H9 (cell line): ENCODE measurements at regions not wholly inside any gene's neighbourhood (a gene's known extent, or its start where the extent isn't known, plus 50 kb on each side); places are given as distances from the start of the nearest gene placed in this dataset.

Experiments used
- DNase-seq: peaks from one replicate; pipeline ENCODE4 v3.0.0-alpha.2; 2017
- H2AFZ ChIP-seq: one replicate; pipeline ENCODE4 v1.6.1; 2013; ENCODE audit warnings: mild to moderate bottlenecking, low read length, control low read depth, moderate library complexity
- H2AK5ac ChIP-seq: 2 replicates; pipeline ENCODE4 v1.6.1; 2013; ENCODE audit warnings: low read length, control low read depth, mixed read lengths; ENCODE audit not compliant: insufficient read length
- H2BK120ac ChIP-seq: one replicate; pipeline ENCODE4 v1.6.1; 2013; ENCODE audit warnings: low read depth, mild to moderate bottlenecking, low read length, control low read depth, inconsistent platforms; ENCODE audit not compliant: poor library complexity, severe bottlenecking
- H2BK12ac ChIP-seq: 2 replicates; pipeline ENCODE4 v1.6.1; 2013; ENCODE audit warnings: low read length, control low read depth, mixed read lengths, low read depth; ENCODE audit not compliant: insufficient read length
- H2BK15ac ChIP-seq: 2 replicates; pipeline ENCODE4 v1.6.1; 2013; ENCODE audit warnings: low read depth, low read length, control low read depth
- H2BK20ac ChIP-seq: one replicate; pipeline ENCODE4 v1.6.1; 2013; ENCODE audit warnings: low read depth, mild to moderate bottlenecking, low read length, control low read depth, inconsistent platforms; ENCODE audit not compliant: poor library complexity, severe bottlenecking
- H2BK5ac ChIP-seq: 2 replicates; pipeline ENCODE4 v1.6.1; 2013; ENCODE audit warnings: low read length, control low read depth, mixed read lengths; ENCODE audit not compliant: insufficient read length
- H3K14ac ChIP-seq: 2 replicates; pipeline ENCODE4 v1.6.1; 2013; ENCODE audit warnings: low read length, control low read depth; ENCODE audit not compliant: insufficient read depth
- H3K18ac ChIP-seq: 2 replicates; pipeline ENCODE4 v1.6.1; 2013; ENCODE audit warnings: low read depth, mild to moderate bottlenecking, mixed read lengths, low read length, control low read depth; ENCODE audit not compliant: insufficient read length
- H3K23ac ChIP-seq: 2 replicates; pipeline ENCODE4 v1.6.1; 2013; ENCODE audit warnings: low read length, control low read depth, mixed read lengths, low read depth; ENCODE audit not compliant: insufficient read length
- H3K23me2 ChIP-seq: 2 replicates; pipeline ENCODE4 v1.6.1; 2013; ENCODE audit warnings: low read depth, mild to moderate bottlenecking, mixed read lengths, low read length, control low read depth; ENCODE audit not compliant: insufficient read length, poor library complexity, severe bottlenecking
- H3K27ac ChIP-seq: 2 replicates; pipeline ENCODE4 v1.5.1; 2013; ENCODE audit warnings: low read length, control low read depth, mixed read lengths, low read depth; ENCODE audit not compliant: insufficient read length
- H3K27me3 ChIP-seq: 2 replicates; pipeline ENCODE4 v1.6.1; 2013; ENCODE audit warnings: low read length, control low read depth, inconsistent platforms; ENCODE audit not compliant: insufficient read depth
- H3K4ac ChIP-seq: 2 replicates; pipeline ENCODE4 v1.6.1; 2013; ENCODE audit warnings: low read depth, mild to moderate bottlenecking, control low read depth, inconsistent platforms, low read length, moderate library complexity
- H3K4me1 ChIP-seq: 2 replicates; pipeline ENCODE4 v1.6.1; 2013; ENCODE audit warnings: low read length, control low read depth, inconsistent platforms; ENCODE audit not compliant: insufficient read depth
- H3K4me2 ChIP-seq: 2 replicates; pipeline ENCODE4 v1.6.1; 2013; ENCODE audit warnings: low read length, control low read depth, mixed read lengths; ENCODE audit not compliant: insufficient read length, insufficient read depth
- H3K56ac ChIP-seq: 2 replicates; pipeline ENCODE4 v1.6.1; 2013; ENCODE audit warnings: low read depth, mild to moderate bottlenecking, mixed read lengths, low read length, control low read depth; ENCODE audit not compliant: insufficient read length
- H3K79me1 ChIP-seq: 2 replicates; pipeline ENCODE4 v1.6.1; 2013; ENCODE audit warnings: low read depth, mild to moderate bottlenecking, moderate library complexity, low read length, control low read depth, inconsistent platforms; ENCODE audit not compliant: insufficient read depth, poor library complexity, severe bottlenecking
- H3K79me2 ChIP-seq: 2 replicates; pipeline ENCODE4 v1.6.1; 2013; ENCODE audit warnings: low read length, control low read depth, inconsistent platforms; ENCODE audit not compliant: insufficient read depth
- H3K9ac ChIP-seq: 2 replicates; pipeline ENCODE4 v1.6.1; 2013; ENCODE audit warnings: low read length, control low read depth, mixed read lengths; ENCODE audit not compliant: insufficient read length; ENCODE audit errors: extremely low read depth
- H3K9me3 ChIP-seq: one replicate; pipeline ENCODE4 v1.6.1; 2013; ENCODE audit warnings: low read depth, low read length, inconsistent platforms; ENCODE audit not compliant: control insufficient read depth
- H3T11ph ChIP-seq: one replicate; pipeline ENCODE4 v1.6.1; 2013; ENCODE audit warnings: mild to moderate bottlenecking, low read length, control low read depth, inconsistent platforms
- H4K20me1 ChIP-seq: one replicate; pipeline ENCODE4 v1.6.1; 2013; ENCODE audit not compliant: control insufficient read depth, insufficient read length, insufficient read depth
- H4K5ac ChIP-seq: 2 replicates; pipeline ENCODE4 v1.6.1; 2013; ENCODE audit warnings: low read depth, mild to moderate bottlenecking, mixed read lengths, low read length, control low read depth; ENCODE audit not compliant: insufficient read length
- H4K8ac ChIP-seq: replicated peaks from 2 replicates; pipeline ENCODE4 v1.6.1; 2013; ENCODE audit warnings: low read length, control low read depth, mixed read lengths, low read depth; ENCODE audit not compliant: insufficient read length
- H4K91ac ChIP-seq: 2 replicates; pipeline ENCODE4 v1.6.1; 2013; ENCODE audit warnings: low read depth, mild to moderate bottlenecking, moderate library complexity, mixed read lengths, low read length, control low read depth; ENCODE audit not compliant: insufficient read length
- H3K27ac Mint-ChIP-seq, 3 experiments: 2 replicates in 2 of 3; 3 replicates in 1 of 3; pipeline ENCODE4 v1.8.0; 2020 to 2021; ENCODE audit warnings: mixed read lengths in 3 of 3, mild to moderate bottlenecking in 1 of 3, moderate library complexity in 1 of 3
- H3K27me3 Mint-ChIP-seq: 2 replicates; pipeline ENCODE4 v1.8.0; 2021; ENCODE audit warnings: low read depth, mild to moderate bottlenecking, moderate library complexity, mixed read lengths
- H3K36me3 Mint-ChIP-seq, 3 experiments: 2 replicates in 2 of 3; 3 replicates in 1 of 3; pipeline ENCODE4 v1.8.0; 2020 to 2021; ENCODE audit warnings: low read depth in 3 of 3, mixed read lengths in 3 of 3; ENCODE audit not compliant: insufficient read depth in 1 of 3
- H3K4me1 Mint-ChIP-seq, 2 experiments: 2 replicates each; pipeline ENCODE4 v1.8.0; 2020; ENCODE audit warnings: mixed read lengths in 2 of 2
- H3K4me3 Mint-ChIP-seq, 2 experiments: 2 replicates in 1 of 2; 3 replicates in 1 of 2; pipeline ENCODE4 v1.8.0; 2020 to 2021; ENCODE audit warnings: mild to moderate bottlenecking in 2 of 2, mixed read lengths in 2 of 2, moderate library complexity in 1 of 2
- H3K9me3 Mint-ChIP-seq, 2 experiments: 2 replicates in 1 of 2; 3 replicates in 1 of 2; pipeline ENCODE4 v1.8.0; 2020; ENCODE audit warnings: mild to moderate bottlenecking in 2 of 2, mixed read lengths in 2 of 2, moderate library complexity in 1 of 2
- TF ChIP-seq, protein P1 (sequence below): fragments of 200-600 bp; sonication (generic); conservative IDR thresholded peaks from 3 replicates; pipeline ENCODE4 v1.8.0; 2021; ENCODE audit warnings: antibody characterized with exemption, mild to moderate bottlenecking

GRCh38 chr7:119382726-119383125 lies 890.2 kb upstream of the KCND2 start:
- Histone ChIP-seq H2AFZ (no peak overlapping the region), H2BK12ac (no peak overlapping the region), H3K4me2 (no peak overlapping the region), H3K4ac (no peak overlapping the region), H3K56ac (no peak overlapping the region), H3K14ac (no peak overlapping the region), H3K9ac (no peak overlapping the region), H3K9me3 (no peaks in the 10 kb centered on the region), H4K91ac (no peak overlapping the region), H3K27me3 (no peaks in the 10 kb centered on the region), H4K20me1 (no peaks in the 10 kb centered on the region), H2BK15ac (no peak overlapping the region), H3K4me1 (no peaks in the 10 kb centered on the region), H4K5ac (no peak overlapping the region), H3K23me2 (no peaks in the 10 kb centered on the region), H2BK20ac (no peak overlapping the region), H3K79me1 (no peaks in the 10 kb centered on the region), H3T11ph (no peak overlapping the region), H2AK5ac (no peak overlapping the region), H3K18ac (no peak overlapping the region), H2BK5ac (no peak overlapping the region), H3K27ac (no peak overlapping the region), H3K79me2 (no peaks in the 10 kb centered on the region), H2BK120ac (no peak overlapping the region), H3K23ac (no peak overlapping the region), H4K8ac (no peak overlapping the region)
- Mint-ChIP-seq H3K9me3 (no peaks in the 10 kb centered on the region), H3K27ac (no peak overlapping the region), H3K27me3 (no peaks in the 10 kb centered on the region), H3K4me1 (peaks cover 2% of the 10 kb centered on the region in 2 experiments; a peak in 1 of 4 replicates), H3K36me3 (no peaks in the 10 kb centered on the region), H3K4me3 (no peak overlapping the region)
- no peak for DNase-seq
- TF ChIP-seq, protein P1, sequence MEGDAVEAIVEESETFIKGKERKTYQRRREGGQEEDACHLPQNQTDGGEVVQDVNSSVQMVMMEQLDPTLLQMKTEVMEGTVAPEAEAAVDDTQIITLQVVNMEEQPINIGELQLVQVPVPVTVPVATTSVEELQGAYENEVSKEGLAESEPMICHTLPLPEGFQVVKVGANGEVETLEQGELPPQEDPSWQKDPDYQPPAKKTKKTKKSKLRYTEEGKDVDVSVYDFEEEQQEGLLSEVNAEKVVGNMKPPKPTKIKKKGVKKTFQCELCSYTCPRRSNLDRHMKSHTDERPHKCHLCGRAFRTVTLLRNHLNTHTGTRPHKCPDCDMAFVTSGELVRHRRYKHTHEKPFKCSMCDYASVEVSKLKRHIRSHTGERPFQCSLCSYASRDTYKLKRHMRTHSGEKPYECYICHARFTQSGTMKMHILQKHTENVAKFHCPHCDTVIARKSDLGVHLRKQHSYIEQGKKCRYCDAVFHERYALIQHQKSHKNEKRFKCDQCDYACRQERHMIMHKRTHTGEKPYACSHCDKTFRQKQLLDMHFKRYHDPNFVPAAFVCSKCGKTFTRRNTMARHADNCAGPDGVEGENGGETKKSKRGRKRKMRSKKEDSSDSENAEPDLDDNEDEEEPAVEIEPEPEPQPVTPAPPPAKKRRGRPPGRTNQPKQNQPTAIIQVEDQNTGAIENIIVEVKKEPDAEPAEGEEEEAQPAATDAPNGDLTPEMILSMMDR: no peak
